ENCODE measurements at regions not wholly inside any gene's neighbourhood (a gene's known extent, or its start where the extent isn't known, plus 50 kb on each side); places are given as distances from the start of the nearest gene placed in this dataset.

DNA sequence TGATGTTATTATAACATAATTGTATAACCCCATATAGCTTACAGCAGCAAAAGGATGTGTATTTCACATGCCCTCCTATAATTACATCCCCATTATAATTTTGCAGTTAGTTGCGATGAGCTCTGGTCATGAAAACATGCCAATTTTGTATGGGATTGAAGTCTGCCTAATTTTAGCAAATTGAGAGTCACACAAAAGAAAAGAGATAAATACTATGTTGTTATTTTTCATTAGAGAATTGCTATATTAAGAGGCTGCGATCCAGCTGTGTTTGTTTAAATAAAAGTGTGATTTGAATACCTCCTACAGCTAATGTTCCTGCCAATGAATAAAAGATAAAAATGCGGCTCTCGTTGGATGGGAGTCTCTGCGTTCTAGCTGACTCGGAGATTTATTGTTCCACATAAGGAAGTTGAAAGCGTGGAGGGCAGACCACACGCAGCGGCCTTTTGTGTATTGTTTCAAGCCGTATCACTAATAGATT is 461.0 kb upstream of the NFIA start:
- H3K4me2 ChIP-seq = no peak overlapping the region
- no peaks in the 10 kb centered on the region for H3K4me1 ChIP-seq (ENCODE audit: low read depth, poor library complexity, severe bottlenecking)
- no peak overlapping the region for H2AFZ ChIP-seq (ENCODE audit: low read depth)
- H3K4me3 ChIP-seq (IDR thresholded peaks at IDR 0.05; ENCODE audit: insufficient read depth, low read depth, low read length) = no peak overlapping the region
- H3K27me3 ChIP-seq (ENCODE audit: insufficient read depth, low read depth) = no peaks in the 10 kb centered on the region
- H3K27ac ChIP-seq = no peak overlapping the region
- H4K20me1 ChIP-seq (ENCODE audit: insufficient read depth) = no peaks in the 10 kb centered on the region
- H3K36me3 ChIP-seq (ENCODE audit: insufficient read depth) = no peaks in the 10 kb centered on the region
- no peak overlapping the region for H3K9ac ChIP-seq
- TF ChIP-seq, protein P1, sequence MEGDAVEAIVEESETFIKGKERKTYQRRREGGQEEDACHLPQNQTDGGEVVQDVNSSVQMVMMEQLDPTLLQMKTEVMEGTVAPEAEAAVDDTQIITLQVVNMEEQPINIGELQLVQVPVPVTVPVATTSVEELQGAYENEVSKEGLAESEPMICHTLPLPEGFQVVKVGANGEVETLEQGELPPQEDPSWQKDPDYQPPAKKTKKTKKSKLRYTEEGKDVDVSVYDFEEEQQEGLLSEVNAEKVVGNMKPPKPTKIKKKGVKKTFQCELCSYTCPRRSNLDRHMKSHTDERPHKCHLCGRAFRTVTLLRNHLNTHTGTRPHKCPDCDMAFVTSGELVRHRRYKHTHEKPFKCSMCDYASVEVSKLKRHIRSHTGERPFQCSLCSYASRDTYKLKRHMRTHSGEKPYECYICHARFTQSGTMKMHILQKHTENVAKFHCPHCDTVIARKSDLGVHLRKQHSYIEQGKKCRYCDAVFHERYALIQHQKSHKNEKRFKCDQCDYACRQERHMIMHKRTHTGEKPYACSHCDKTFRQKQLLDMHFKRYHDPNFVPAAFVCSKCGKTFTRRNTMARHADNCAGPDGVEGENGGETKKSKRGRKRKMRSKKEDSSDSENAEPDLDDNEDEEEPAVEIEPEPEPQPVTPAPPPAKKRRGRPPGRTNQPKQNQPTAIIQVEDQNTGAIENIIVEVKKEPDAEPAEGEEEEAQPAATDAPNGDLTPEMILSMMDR (conservative IDR thresholded peaks at IDR 0.05; ENCODE audit: low read depth, low read length) = no peak
- no peaks in the 10 kb centered on the region for H3K79me2 ChIP-seq (ENCODE audit: insufficient read depth, low read depth)

DNA sequence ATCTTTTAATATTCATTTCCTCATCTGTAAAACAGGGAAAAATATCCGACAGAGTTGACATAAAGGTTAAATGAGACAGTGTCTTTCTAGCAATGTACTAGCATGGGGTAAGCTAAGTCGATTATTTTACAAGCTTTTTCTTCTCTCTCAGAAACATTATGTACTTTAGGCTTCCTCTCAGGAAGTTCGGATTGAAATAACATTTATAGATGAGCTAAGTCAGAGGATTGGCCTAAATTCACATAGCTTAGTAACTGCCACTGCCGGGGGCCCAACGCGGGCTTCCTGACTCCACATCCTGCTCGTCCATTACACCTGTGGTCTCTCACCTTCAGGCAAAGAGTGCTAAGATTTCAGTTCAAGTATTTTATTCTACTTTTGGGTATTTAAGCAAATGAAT is 462.3 kb upstream of the NFIA start:
- H2AFZ ChIP-seq (ENCODE audit: low read depth) = no peak overlapping the region
- no peak overlapping the region for H3K27ac ChIP-seq
- TF ChIP-seq, protein P1 (conservative IDR thresholded peaks at IDR 0.05; ENCODE audit: low read depth, low read length) = no peak
- H3K79me2 ChIP-seq (ENCODE audit: insufficient read depth, low read depth) = no peaks in the 10 kb centered on the region
- no peaks in the 10 kb centered on the region for H4K20me1 ChIP-seq (ENCODE audit: insufficient read depth)
- H3K4me2 ChIP-seq = no peak overlapping the region
- H3K36me3 ChIP-seq (ENCODE audit: insufficient read depth) = no peaks in the 10 kb centered on the region
- H3K4me1 ChIP-seq (ENCODE audit: low read depth, poor library complexity, severe bottlenecking) = no peaks in the 10 kb centered on the region
- H3K9ac ChIP-seq = no peak overlapping the region
- no peaks in the 10 kb centered on the region for H3K27me3 ChIP-seq (ENCODE audit: insufficient read depth, low read depth)
- no peak overlapping the region for H3K4me3 ChIP-seq (IDR thresholded peaks at IDR 0.05; ENCODE audit: insufficient read depth, low read depth, low read length)

DNA sequence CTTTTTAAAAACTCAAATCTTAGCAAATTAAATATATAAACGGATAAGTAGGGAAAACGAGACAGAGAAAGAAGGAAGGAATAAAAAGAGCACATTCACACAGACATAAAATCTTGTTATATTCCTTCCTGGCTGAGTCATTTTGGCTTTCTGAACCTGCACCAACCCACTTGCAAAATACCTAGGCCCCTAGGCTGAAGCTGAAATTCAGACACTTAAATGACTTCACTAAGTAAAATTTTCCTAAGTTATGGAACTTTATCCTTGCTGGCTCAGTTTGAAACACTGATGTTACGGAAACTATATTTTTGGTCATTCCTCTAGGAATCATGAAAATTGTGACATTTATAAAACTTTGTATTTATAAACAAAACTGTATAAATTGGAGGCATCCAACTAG is 462.8 kb upstream of the NFIA start:
- H3K36me3 ChIP-seq (ENCODE audit: insufficient read depth) = no peaks in the 10 kb centered on the region
- no peaks in the 10 kb centered on the region for H3K4me1 ChIP-seq (ENCODE audit: low read depth, poor library complexity, severe bottlenecking)
- no peaks in the 10 kb centered on the region for H4K20me1 ChIP-seq (ENCODE audit: insufficient read depth)
- H3K27ac ChIP-seq = no peak overlapping the region
- no peak overlapping the region for H3K4me2 ChIP-seq
- H3K79me2 ChIP-seq (ENCODE audit: insufficient read depth, low read depth) = no peaks in the 10 kb centered on the region
- H3K9ac ChIP-seq = no peak overlapping the region
- H2AFZ ChIP-seq (ENCODE audit: low read depth) = no peak overlapping the region
- no peak overlapping the region for H3K4me3 ChIP-seq (IDR thresholded peaks at IDR 0.05; ENCODE audit: insufficient read depth, low read depth, low read length)
- TF ChIP-seq, protein P1 (conservative IDR thresholded peaks at IDR 0.05; ENCODE audit: low read depth, low read length) = no peak
- no peaks in the 10 kb centered on the region for H3K27me3 ChIP-seq (ENCODE audit: insufficient read depth, low read depth)

DNA sequence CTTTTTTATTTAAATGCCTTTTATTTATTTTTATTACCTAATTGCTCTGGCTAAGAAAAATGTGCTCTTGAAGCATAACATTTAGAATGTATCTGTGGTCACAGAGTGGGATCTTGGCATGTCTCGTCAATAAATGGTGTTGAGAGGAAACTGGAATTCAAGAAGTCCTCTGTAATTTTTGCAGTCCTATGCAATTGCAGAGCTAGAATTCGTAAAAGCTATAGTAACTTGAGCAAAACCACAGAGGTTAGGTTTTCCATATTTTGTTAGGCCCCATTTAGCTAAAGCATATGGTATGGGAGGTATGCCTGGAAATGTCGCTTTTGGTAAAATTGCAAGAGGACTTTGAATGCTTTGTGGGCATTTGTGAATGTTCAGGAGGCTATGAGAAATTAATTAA is 466.7 kb upstream of the NFIA start:
- Histone ChIP-seq H3K4me2 (no peak overlapping the region), H2AFZ (ENCODE audit: low read depth) (no peak overlapping the region), H3K27ac (no peak overlapping the region), H3K4me1 (ENCODE audit: low read depth, poor library complexity, severe bottlenecking) (no peaks in the 10 kb centered on the region), H3K4me3 (IDR thresholded peaks at IDR 0.05; ENCODE audit: insufficient read depth, low read depth, low read length) (no peak overlapping the region), H3K27me3 (ENCODE audit: insufficient read depth, low read depth) (no peaks in the 10 kb centered on the region), H3K36me3 (ENCODE audit: insufficient read depth) (no peaks in the 10 kb centered on the region), H3K79me2 (ENCODE audit: insufficient read depth, low read depth) (no peaks in the 10 kb centered on the region), H3K9ac (no peak overlapping the region), H4K20me1 (ENCODE audit: insufficient read depth) (no peaks in the 10 kb centered on the region)
- TF ChIP-seq, protein P1 (conservative IDR thresholded peaks at IDR 0.05; ENCODE audit: low read depth, low read length) = no peak
